ENCODE measurements at regions not wholly inside any gene's neighbourhood (a gene's known extent, or its start where the extent isn't known, plus 50 kb on each side); places are given as distances from the start of the nearest gene placed in this dataset.
A peak's percentile ranks its signal among the peaks of the same experiment; 100 is the strongest.

DNA sequence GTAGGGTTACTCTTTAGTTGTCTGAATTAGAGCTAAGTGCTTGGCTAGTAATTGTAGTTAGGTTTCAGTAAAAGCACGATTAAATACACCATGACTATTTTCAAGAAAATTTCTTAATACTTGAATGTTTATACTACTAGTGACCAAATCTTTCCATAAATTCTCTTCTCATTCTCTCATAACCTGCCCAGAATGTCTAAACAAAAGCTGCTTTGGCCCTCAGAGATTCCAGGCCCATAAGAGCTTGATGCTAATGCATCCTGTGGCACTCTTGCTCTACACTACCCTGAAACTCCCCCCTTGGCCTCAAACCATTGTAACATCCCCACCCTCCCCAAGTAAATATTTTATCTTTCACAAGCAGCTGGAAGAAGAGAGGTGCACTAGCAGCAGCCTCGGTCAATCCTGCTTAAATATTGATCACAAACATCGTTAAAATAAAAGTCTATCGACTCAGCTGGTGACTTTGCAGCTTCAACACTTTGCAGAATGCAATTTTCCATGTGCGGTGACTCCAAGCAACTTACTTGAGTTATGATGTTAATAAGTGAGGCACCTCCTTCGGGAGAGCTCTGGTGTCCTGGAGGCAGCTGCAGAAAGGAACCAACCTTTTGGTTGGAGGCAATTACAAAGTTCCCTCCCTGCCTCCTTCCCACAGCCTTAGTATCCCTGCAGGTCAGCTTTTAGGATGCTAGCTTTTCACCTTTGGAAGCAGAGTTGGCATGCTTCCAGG is 315.6 kb upstream of the PLXNA2 start:
- no peaks in the 10 kb centered on the region for H3K36me3 ChIP-seq (ENCODE audit: control insufficient read depth, insufficient read depth, low read length)

DNA sequence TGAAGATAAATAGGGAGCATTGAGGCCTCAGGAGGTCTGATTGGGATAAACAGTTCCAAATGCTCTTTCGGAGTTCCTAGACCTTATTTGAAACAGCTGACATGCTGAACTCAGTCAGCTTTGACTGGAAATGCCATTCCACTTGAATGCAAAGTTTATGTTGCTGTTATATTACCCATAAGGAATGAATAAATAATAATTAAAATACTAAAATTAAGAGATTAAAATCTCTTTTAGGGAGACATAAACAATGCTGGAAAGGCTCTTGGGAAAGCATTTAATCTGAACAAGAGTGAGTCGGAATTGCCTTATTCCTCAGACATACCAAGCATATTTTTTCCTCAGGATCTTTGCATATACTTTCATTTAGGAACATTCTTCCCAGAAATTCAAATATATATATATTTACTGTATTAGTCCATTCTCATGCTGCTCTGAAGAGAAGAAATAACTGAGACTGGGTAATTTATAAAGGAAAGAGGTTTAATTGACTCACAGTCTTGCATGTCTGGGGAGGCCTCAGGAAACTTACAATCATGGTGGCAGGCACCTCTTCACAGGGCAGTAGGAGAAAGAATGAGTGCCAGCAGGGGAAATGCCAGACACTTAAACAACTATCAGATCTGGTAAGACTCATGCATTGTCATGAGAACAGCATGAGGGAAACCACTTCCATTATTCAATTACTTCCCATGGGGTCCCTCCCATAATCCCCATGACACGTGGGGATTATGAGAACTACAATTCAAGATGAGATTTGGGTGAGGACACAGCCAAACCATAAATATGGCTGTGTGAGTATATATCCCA is 318.2 kb upstream of the PLXNA2 start:
- H3K27me3 ChIP-seq (ENCODE audit: control insufficient read depth, insufficient read depth, low read length) = no peaks in the 10 kb centered on the region
- no peak overlapping the region for H3K4me3 ChIP-seq (ENCODE audit: low read depth, low read length)
- TF ChIP-seq, protein P1, sequence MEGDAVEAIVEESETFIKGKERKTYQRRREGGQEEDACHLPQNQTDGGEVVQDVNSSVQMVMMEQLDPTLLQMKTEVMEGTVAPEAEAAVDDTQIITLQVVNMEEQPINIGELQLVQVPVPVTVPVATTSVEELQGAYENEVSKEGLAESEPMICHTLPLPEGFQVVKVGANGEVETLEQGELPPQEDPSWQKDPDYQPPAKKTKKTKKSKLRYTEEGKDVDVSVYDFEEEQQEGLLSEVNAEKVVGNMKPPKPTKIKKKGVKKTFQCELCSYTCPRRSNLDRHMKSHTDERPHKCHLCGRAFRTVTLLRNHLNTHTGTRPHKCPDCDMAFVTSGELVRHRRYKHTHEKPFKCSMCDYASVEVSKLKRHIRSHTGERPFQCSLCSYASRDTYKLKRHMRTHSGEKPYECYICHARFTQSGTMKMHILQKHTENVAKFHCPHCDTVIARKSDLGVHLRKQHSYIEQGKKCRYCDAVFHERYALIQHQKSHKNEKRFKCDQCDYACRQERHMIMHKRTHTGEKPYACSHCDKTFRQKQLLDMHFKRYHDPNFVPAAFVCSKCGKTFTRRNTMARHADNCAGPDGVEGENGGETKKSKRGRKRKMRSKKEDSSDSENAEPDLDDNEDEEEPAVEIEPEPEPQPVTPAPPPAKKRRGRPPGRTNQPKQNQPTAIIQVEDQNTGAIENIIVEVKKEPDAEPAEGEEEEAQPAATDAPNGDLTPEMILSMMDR (IDR thresholded peaks at IDR 0.05; ENCODE audit: insufficient read depth, low read length, poor library complexity, severe bottlenecking) = no peak
- DNase-seq (ENCODE audit: low read depth) = no peak
- H3K36me3 ChIP-seq (ENCODE audit: control insufficient read depth, insufficient read depth, low read length) = no peaks in the 10 kb centered on the region

More for the DNA sequence above, 315.6 kb upstream of the PLXNA2 start:
- no peak for DNase-seq (ENCODE audit: low read depth)
- no peak overlapping the region for H3K4me3 ChIP-seq (ENCODE audit: low read depth, low read length)
- H3K27me3 ChIP-seq (ENCODE audit: control insufficient read depth, insufficient read depth, low read length) = no peaks in the 10 kb centered on the region
- TF ChIP-seq, protein P1 (IDR thresholded peaks at IDR 0.05; ENCODE audit: insufficient read depth, low read length, poor library complexity, severe bottlenecking) = no peak

DNA sequence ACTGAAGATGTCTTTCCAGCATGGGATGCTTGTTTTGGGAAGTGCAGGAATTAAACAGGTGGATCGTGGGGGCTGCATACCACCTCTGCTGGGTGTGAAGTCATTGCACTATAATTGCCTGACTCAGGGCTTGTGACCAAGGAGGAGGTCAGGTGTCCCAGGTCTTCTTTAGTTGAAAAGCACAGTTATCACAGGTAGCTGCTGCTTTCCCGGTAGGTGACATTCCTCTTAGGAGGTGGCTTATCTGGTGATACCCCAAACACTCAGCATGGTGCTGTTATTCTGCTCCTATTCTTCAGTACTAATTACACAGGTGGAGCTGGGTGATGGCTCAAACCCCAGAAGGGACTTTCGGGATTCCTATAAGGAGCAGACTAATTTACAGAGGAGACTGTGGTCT is 320.3 kb upstream of the PLXNA2 start:
- TF ChIP-seq, protein P1 (IDR thresholded peaks at IDR 0.05; ENCODE audit: insufficient read depth, low read length, poor library complexity, severe bottlenecking) = no peak
- Histone ChIP-seq H3K36me3 (ENCODE audit: control insufficient read depth, insufficient read depth, low read length) (no peaks in the 10 kb centered on the region), H3K4me3 (ENCODE audit: low read depth, low read length) (no peak overlapping the region), H3K27me3 (ENCODE audit: control insufficient read depth, insufficient read depth, low read length) (no peaks in the 10 kb centered on the region)
- DNase-seq (ENCODE audit: low read depth) = no peak

DNA sequence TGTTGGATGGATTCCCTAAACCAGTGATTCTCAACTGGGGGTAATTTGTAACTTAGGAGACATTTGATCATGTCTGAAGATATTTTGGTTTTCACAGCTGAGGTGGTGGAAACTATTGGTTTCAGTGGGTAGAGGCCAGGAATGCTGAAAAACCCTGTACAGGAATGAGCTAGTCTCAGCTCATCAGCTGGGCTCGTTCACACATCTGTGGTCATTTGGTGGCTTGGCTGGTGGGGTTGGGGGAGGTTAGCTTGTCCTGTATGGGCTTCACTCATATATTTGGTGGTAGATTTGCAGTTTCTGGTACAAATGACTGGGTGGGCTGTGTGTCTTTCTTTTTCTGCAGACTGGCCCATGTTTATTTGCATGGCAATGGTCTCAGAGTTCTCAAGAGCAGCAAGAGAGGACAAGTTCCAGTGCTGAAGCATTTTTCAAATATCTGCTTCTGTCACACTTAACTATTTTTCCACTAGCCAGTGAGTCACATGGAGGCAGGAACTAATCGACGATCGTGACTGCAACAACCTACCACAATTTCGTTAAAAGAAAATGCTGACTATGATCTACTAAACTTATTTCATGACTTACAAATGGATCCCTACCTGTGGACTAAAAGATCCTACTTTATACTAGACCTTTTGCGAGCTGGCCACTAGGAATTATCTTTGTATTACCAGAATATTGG is 321.7 kb upstream of the PLXNA2 start:
- no peak overlapping the region for H3K4me3 ChIP-seq (ENCODE audit: low read depth, low read length)
- peak; percentile 25 for DNase-seq (ENCODE audit: low read depth)
- no peaks in the 10 kb centered on the region for H3K27me3 ChIP-seq (ENCODE audit: control insufficient read depth, insufficient read depth, low read length)
- H3K36me3 ChIP-seq (ENCODE audit: control insufficient read depth, insufficient read depth, low read length) = no peaks in the 10 kb centered on the region
- TF ChIP-seq, protein P1 (IDR thresholded peaks at IDR 0.05; ENCODE audit: insufficient read depth, low read length, poor library complexity, severe bottlenecking) = no peak

DNA sequence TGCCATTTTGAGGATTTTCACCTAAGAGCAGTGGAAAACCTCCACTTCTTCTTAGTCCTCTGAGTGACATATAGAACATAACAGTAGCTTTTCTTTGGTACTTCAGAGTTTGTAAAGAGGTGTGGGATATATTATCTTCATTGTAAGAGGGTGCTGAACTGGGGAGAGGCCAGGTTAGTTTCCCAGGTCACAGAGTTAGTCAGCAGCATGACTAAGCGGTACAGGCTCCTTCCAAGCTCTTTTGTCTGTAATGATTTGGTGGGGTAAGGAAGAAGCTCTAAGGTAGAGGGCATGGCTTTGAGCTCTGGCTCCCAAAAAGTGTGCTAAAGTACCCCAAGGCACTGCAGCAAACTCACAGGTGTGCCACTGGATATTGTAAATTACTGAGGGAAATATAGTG is 325.0 kb upstream of the PLXNA2 start:
- Histone ChIP-seq H3K4me3 (ENCODE audit: low read depth, low read length) (no peak overlapping the region), H3K36me3 (ENCODE audit: control insufficient read depth, insufficient read depth, low read length) (no peaks in the 10 kb centered on the region), H3K27me3 (ENCODE audit: control insufficient read depth, insufficient read depth, low read length) (no peaks in the 10 kb centered on the region)
- DNase-seq (ENCODE audit: low read depth) = no peak
- TF ChIP-seq, protein P1 (IDR thresholded peaks at IDR 0.05; ENCODE audit: insufficient read depth, low read length, poor library complexity, severe bottlenecking) = no peak
